Suprapubic skin (tissue), 4 donors: ENCODE measurements at regions not wholly inside any gene's neighbourhood (a gene's known extent, or its start where the extent isn't known, plus 50 kb on each side); places are given as distances from the start of the nearest gene placed in this dataset.

ENCODE experiments used
- DNase-seq, 2 donors: peaks; one replicate each; pipeline ENCODE4 v3.0.0-alpha.2; 2019; ENCODE audit warnings: low spot score in 2 of 2
- H3K27ac ChIP-seq: fragments of 200-600 bp; sonication (generic); one replicate; pipeline ENCODE4 v1.5.1; 2019
- H3K27me3 ChIP-seq: fragments of 200-600 bp; sonication (generic); one replicate; pipeline ENCODE4 v1.5.1; 2019
- H3K36me3 ChIP-seq: fragments of 200-600 bp; sonication (generic); one replicate; pipeline ENCODE4 v1.5.1; 2019
- H3K4me1 ChIP-seq: fragments of 200-600 bp; sonication (generic); one replicate; pipeline ENCODE4 v1.5.1; 2019
- H3K4me3 ChIP-seq: fragments of 200-600 bp; sonication (generic); one replicate; pipeline ENCODE4 v1.5.1; 2019; ENCODE audit warnings: mild to moderate bottlenecking
- H3K9me3 ChIP-seq: fragments of 200-600 bp; sonication (generic); one replicate; pipeline ENCODE4 v1.5.1; 2019
- EP300 ChIP-seq: sonication (generic); formaldehyde crosslinking; IDR thresholded peaks from one replicate; pipeline ENCODE4 v1.6.1; 2017; ENCODE audit warnings: antibody characterized with exemption
- POLR2A ChIP-seq, 2 donors: fragments of 450-650 bp; IDR thresholded peaks; one replicate each; pipeline ENCODE4 v1.6.1; 2017; ENCODE audit warnings: antibody characterized with exemption in 2 of 2, mild to moderate bottlenecking in 2 of 2, moderate library complexity in 2 of 2
- POLR2AphosphoS5 ChIP-seq, 3 donors: sonication (generic); formaldehyde crosslinking; IDR thresholded peaks; one replicate each; pipeline ENCODE4 v1.6.1; 2017; ENCODE audit warnings: antibody characterized with exemption in 3 of 3
- WGBS: methylation state at CpG from one replicate; pipeline ENCODE4 v1.1.5; 2018; 5-methylcytosine and 5-hydroxymethylcytosine counted together
- TF ChIP-seq, protein P1 (sequence below), 2 donors: fragments of 200-600 bp in 1 of 2; fragments of 450-650 bp in 1 of 2; sonication (generic) in 1 of 2; IDR thresholded peaks; one replicate each; pipeline ENCODE4 v1.5.1; 2016 to 2019; ENCODE audit warnings: antibody characterized with exemption in 2 of 2, mild to moderate bottlenecking in 1 of 2, moderate library complexity in 1 of 2

DNA sequence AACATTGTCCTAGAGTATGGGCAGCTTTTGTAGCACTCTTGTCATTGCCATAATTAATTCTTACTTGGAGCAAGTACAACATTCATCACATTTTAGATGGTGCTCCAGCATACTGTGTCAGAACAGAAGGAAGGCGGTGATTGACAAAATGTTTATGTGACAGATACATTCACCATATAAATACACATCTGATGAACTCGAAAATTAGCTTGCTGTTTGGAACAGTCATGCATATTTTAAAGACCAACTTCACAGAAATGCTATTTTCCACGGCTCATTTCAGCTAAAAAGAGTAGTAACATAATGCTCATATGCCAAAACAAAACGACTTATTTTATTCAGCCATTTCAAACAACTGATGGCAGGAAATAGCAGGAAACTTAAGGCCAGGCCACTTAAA, 302.7 kb downstream of the MRPL39 start:
- DNase-seq: no peak
- WGBS: 62% methylated on average over 4 of the region's 4 CpGs
- TF ChIP-seq POLR2AphosphoS5 (IDR thresholded peaks at IDR 0.05) (no peak), EP300 (no peak), POLR2A (IDR thresholded peaks at IDR 0.05) (no peak)
- TF ChIP-seq, protein P1, sequence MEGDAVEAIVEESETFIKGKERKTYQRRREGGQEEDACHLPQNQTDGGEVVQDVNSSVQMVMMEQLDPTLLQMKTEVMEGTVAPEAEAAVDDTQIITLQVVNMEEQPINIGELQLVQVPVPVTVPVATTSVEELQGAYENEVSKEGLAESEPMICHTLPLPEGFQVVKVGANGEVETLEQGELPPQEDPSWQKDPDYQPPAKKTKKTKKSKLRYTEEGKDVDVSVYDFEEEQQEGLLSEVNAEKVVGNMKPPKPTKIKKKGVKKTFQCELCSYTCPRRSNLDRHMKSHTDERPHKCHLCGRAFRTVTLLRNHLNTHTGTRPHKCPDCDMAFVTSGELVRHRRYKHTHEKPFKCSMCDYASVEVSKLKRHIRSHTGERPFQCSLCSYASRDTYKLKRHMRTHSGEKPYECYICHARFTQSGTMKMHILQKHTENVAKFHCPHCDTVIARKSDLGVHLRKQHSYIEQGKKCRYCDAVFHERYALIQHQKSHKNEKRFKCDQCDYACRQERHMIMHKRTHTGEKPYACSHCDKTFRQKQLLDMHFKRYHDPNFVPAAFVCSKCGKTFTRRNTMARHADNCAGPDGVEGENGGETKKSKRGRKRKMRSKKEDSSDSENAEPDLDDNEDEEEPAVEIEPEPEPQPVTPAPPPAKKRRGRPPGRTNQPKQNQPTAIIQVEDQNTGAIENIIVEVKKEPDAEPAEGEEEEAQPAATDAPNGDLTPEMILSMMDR (IDR thresholded peaks at IDR 0.05): no peak
- no peak overlapping the region for H3K27ac ChIP-seq
- H3K36me3 ChIP-seq: no peaks in the 10 kb centered on the region
- H3K4me3 ChIP-seq: no peak overlapping the region
- peaks cover 7% of the 10 kb centered on the region for H3K9me3 ChIP-seq
- H3K4me1 ChIP-seq: no peaks in the 10 kb centered on the region
- no peaks in the 10 kb centered on the region for H3K27me3 ChIP-seq

DNA sequence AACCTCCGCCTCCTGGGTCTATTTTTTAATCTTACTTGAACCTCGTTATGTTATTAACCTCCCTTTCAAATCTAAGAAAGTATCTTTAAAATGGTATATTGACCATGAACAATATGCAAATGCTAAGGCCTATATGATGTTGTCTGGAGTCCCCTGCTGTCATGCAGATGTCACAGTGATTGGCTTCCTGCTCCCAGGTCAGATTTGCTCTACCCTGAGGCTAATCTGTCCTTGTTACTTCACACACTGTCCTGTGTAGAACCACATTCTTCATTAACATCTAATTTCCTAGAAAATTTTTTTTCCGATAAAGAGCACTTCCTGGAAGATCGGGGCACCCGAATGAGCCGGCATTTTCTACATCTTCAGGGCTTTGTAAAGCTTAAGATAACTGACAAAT, 306.6 kb downstream of the MRPL39 start:
- H3K9me3 ChIP-seq: no peaks in the 10 kb centered on the region
- 78% methylated on average over 6 of the region's 6 CpGs for WGBS
- no peaks in the 10 kb centered on the region for H3K27me3 ChIP-seq
- TF ChIP-seq POLR2AphosphoS5 (IDR thresholded peaks at IDR 0.05) (no peak), POLR2A (IDR thresholded peaks at IDR 0.05) (no peak), EP300 (no peak)
- TF ChIP-seq, protein P1 (IDR thresholded peaks at IDR 0.05): no peak
- DNase-seq: no peak
- no peak overlapping the region for H3K4me3 ChIP-seq
- H3K27ac ChIP-seq: no peak overlapping the region
- H3K36me3 ChIP-seq: no peaks in the 10 kb centered on the region
- no peaks in the 10 kb centered on the region for H3K4me1 ChIP-seq

DNA sequence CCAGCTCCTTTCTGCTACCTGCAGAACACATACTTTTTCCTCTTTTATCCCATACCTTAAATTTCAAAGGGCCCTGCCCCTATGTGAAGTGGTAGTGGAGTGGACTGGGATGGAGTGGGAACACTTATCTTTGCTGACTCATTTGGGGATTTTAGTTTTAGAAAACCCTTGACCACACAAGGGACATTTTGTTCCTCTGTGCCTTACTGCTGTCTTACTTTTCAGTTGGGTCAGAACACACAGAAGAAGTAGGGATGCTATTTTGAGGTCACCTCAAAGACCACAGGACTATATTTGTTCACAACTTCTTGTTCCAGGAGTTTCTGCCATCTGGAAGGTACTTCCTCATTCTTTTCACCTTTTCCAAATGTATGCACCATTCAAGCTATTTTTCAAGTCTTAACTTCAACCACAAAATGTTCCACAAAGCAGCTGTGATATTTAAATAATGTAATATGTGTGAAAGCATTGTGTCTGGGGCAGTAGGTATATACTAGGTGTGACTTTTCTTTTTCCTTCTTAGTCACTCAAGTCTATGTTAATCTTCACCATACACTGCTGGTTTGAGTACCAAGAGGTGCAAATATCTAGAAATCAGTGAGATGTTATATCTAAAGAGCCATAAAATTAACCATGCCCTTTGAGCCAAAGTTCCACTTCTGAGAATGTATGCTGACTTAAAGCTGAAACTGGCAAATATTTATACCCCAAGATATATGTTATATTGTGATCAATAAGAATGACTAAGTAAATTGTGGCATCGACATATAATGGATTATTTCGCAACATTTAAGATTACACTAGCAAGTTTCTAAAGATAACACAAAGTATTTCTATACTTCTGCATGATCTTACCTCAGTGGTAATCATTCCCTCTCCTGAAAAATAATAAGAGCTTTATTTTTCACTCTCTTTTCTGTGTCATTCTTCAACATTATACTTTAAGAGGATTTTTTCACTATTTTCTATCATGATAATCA, 308.5 kb downstream of the MRPL39 start:
- Histone ChIP-seq H3K4me3 (no peak overlapping the region), H3K27me3 (no peaks in the 10 kb centered on the region), H3K27ac (no peak overlapping the region), H3K36me3 (no peaks in the 10 kb centered on the region), H3K4me1 (no peaks in the 10 kb centered on the region), H3K9me3 (no peaks in the 10 kb centered on the region)
- TF ChIP-seq POLR2A (IDR thresholded peaks at IDR 0.05) (no peak), EP300 (no peak)
- TF ChIP-seq, protein P1 (IDR thresholded peaks at IDR 0.05): no peak
- 84% methylated on average over 2 of the region's 2 CpGs for WGBS
- DNase-seq: no peak

DNA sequence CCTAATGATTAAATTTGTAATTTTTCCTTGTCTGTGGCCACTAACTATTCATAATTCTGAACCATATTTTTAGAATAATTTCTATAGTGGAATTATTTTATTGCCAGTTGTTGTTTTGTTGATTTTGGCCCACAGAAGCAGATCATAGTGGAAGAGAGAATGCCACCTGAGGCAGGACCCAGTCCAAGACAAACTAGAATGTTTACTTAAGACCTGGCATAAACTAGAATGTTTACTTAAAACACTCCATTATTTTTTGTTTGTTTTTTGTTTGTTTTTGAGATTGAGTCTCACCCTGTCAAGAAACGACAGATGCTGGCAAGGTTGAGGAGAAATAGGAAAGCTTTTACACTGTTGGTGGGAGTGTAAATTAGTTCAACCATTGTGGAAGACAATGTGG, 310.2 kb downstream of the MRPL39 start:
- H3K27me3 ChIP-seq: no peaks in the 10 kb centered on the region
- no peaks in the 10 kb centered on the region for H3K4me1 ChIP-seq
- no peak for DNase-seq
- no peaks in the 10 kb centered on the region for H3K9me3 ChIP-seq
- TF ChIP-seq EP300 (no peak), POLR2AphosphoS5 (IDR thresholded peaks at IDR 0.05) (no peak), POLR2A (IDR thresholded peaks at IDR 0.05) (no peak)
- TF ChIP-seq, protein P1 (IDR thresholded peaks at IDR 0.05): no peak
- H3K27ac ChIP-seq: no peak overlapping the region
- 78% methylated on average over 1 of the region's 1 CpG for WGBS
- no peak overlapping the region for H3K4me3 ChIP-seq
- H3K36me3 ChIP-seq: no peaks in the 10 kb centered on the region

DNA sequence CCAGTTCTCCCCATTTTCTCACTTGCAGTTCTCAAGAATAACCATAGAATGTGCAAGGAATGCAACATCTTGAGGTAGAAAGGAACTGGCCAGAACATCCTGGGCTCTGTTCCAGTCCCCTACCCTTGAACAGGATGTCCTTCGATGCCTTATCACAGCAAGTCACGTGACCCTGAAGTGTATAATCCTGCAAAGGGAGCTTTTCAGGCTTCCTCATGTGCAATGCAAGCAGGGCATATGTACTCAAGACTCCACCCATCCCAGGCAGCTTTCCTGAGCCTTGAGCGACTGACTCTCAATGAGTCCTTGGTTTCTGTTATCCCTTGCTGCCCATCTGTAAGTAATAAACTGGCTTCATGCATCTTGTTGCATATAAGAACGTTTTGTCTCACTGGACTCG, 311.0 kb downstream of the MRPL39 start:
- Histone ChIP-seq H3K4me1 (no peaks in the 10 kb centered on the region), H3K4me3 (no peak overlapping the region), H3K36me3 (no peaks in the 10 kb centered on the region), H3K27ac (no peak overlapping the region), H3K27me3 (no peaks in the 10 kb centered on the region), H3K9me3 (no peaks in the 10 kb centered on the region)
- DNase-seq: no peak
- 75% methylated on average over 5 of the region's 5 CpGs for WGBS
- TF ChIP-seq POLR2A (IDR thresholded peaks at IDR 0.05): no peak
